Mesenteric fat pad (tissue), 1 donor: ENCODE measurements at regions not wholly inside any gene's neighbourhood (a gene's known extent, or its start where the extent isn't known, plus 50 kb on each side); places are given as distances from the start of the nearest gene placed in this dataset.

Experiments
- DNase-seq: peaks from one replicate; pipeline ENCODE4 v3.0.0-alpha.2; 2020; ENCODE audit warnings: low spot score
- donor health status: DM: yes; HTN: yes; CAD: no.

DNA sequence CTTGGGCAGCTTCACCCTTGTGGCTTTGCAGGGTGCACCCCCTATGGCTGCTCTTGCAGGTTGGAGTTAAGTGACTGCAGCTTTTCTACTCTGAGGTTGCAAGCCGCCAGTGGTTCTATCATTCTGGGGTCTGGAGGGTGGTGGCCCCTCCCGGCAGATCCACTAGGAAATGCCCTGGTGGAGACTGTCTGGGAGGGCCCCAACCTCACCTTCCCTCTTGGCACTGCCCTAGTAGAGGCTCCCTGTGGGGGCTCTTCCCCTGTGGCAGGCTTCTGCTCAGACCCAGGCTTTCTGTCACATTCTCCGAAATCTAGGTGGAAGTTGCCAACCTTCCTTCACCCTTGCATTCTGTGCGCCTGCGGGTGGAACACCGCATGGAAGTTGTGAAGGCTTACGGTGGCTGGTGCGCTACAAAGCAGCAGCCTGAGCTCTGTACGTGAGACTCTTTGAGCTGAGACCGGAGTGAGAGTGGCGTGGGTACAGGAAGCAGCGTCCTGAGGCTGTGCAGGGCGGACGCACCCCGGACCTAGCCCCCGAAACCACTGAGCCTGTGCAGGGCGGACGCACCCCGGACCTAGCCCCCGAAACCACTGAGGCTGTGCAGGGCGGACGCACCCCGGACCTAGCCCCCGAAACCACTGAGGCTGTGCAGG is 626.7 kb upstream of the FRG1 start:
- DNase-seq: no peak

DNA sequence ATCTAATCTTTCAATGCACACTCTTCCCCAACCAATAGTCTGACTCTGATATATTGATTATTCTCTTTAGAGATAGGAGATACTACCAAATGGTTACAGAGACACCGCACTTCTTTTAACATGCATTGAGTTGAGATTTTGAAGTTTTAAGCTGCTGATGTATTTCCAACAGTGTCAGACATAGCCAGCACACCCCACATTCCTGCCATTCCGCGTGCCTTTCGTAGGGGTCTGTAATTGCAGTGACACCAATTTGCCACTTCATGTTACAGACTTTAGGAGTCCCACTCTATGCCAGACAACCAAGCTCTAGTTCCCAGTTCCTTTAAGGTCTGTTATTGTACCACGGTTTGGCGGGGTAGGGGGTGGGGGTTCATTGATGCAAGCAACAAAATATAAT is 618.2 kb upstream of the FRG1 start:
- no peak for DNase-seq

GRCh38 chr4:189341881-189342280 is 598.8 kb upstream of the FRG1 start:
- DNase-seq: no peak

GRCh38 chr4:189355590-189355989 is 585.1 kb upstream of the FRG1 start:
- no peak for DNase-seq

- no peak for DNase-seq
Measured at GRCh38 chr4:189362364-189362763, 578.3 kb upstream of the FRG1 start.

DNA sequence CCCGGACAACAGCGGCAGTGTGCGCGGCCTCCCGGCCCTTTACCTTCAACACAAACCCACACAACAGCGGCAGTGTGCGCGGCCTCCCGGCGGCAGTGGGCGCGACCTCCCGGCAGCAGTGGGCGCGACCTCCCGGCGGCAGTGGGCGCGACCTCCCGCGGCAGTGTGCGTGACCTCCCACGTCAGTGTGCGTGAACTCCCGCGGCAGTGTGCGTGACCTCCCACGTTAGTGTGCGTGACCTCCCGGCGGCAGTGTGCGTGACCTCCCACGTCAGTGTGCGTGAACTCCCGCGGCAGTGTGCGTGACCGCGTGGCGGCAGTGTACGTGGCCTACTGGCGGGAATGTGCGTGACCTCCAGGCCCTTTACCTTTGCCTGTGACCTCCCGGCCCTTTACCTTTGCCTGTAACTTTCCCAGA is 576.6 kb upstream of the FRG1 start:
- DNase-seq: no peak

- DNase-seq: no peak
Measured at GRCh38 chr4:189365451-189365850, 575.2 kb upstream of the FRG1 start.

DNA sequence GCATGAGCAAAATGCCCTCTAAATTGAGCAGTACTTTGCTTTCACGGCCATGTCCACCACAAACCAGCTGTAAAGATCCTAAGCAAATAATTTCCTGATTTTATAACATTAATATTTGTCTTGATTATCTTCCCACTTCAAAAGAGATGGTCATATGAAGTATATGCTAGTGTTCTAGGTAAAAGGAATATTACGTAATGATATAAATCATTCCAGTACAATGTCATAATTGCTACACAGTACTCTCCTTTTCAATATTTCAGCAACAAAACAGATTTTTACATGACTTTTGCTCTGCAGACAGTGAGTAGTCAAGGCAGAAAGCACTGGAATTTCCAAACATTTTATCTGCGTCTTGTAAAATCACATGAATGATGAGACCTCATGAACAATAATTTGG is 572.8 kb upstream of the FRG1 start:
- no peak for DNase-seq

- DNase-seq: no peak
Measured at GRCh38 chr4:189374176-189374575, 566.5 kb upstream of the FRG1 start.

DNA sequence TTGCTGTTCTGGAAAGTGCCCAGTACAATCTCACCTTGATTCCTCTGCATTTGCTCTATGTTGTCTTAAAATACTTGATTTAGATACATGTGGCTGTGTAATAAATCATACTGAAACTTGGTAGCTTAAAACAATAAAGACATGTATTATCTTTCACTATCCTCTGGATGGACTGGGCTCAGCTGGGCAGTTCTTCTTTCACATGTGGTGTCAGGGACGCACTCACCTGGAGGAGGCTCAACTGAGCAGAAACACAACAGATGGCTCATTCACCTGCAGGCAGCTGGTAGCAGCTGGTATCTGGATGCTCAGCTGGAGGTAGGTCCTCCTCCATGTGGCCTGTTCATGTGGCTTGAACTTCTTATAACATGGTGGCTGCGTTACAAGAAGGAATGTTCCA is 563.8 kb upstream of the FRG1 start:
- DNase-seq: no peak

GRCh38 chr4:189377569-189377968 is 563.1 kb upstream of the FRG1 start:
- DNase-seq: no peak

- no peak for DNase-seq
Measured at GRCh38 chr4:189385098-189385497, 555.6 kb upstream of the FRG1 start.

GRCh38 chr4:189385579-189385978 is 555.1 kb upstream of the FRG1 start:
- no peak for DNase-seq

DNA sequence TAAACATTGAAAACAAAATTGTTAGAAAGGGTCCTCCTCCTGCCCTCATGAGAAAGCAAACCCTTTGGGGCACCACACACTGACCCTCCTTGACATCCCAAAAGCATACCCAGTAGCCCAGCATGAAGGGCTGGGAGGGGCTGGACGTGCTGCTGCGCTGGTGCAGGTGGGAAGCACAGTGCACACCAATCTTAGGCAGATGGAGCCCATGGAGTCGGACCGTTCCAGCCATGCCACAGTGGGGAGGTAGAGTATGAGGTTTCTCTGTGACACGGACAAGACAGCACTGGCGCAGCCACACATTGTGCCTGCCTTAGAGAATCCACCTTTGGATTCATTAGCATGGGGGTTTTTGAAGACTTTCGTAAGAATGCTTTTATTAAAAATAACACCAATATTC is 544.2 kb upstream of the FRG1 start:
- DNase-seq: no peak

- no peak for DNase-seq
Measured at GRCh38 chr4:189404271-189404670, 536.4 kb upstream of the FRG1 start.

- DNase-seq: no peak
Measured at GRCh38 chr4:189409158-189409557, 531.5 kb upstream of the FRG1 start.

DNA sequence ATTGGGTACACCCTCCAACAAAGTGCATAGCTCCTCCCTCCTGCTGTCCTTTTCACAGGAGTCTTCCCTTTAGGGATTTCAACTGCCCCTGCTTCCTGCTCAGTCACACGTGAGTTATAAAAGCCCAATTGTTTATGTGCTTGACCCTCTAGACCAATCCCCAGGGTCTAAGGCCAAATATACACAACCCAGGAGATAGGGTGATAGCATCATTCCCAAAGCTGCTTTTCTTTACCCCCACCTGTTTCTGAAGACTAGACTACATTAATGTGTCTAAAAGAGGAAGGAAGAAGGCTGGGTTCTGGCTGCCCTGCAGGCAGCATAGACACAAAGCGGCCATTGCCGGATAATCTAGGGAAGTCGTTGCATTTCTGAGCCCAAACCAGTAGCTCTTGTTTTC is 526.7 kb upstream of the FRG1 start:
- DNase-seq: no peak

GRCh38 chr4:189420572-189420971 is 520.1 kb upstream of the FRG1 start:
- DNase-seq: no peak

DNA sequence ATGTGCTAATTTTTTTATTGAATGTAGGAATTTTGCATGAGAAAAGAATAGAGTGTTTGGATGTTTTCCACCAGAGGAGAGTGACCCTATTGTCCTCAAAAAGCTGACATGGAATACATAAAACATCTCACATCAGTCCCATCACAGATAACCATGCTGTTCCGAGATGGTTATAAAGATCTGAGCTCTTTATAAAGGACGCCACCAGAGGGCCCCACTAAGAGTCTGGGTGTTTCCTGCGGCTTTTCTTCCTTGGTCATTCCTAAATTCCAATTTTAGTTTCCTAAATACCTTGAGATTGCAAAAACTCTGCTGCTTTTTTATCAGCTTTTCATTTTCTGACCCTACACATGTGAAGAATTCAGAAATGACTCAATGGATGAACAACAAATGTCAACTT is 504.5 kb upstream of the FRG1 start:
- DNase-seq: no peak

DNA sequence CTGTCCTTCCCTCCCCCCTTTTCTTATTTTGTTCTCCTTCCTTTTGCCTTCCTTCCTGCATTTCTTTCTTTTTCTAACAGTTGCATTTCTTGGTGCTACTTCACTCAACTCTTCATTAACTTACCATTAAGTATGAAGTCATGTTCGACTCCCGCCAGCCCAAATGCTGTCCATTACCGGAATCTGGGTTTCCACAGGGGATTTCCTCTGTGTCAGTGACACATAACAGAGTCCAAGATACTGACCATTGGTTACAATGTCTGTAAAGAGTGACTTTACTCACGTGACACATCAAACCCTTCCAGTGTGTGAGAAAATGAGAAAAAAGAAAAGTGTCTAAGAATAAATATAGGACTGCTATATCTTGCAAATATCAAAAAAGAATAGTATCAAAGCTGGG is 500.0 kb upstream of the FRG1 start:
- DNase-seq: no peak

DNA sequence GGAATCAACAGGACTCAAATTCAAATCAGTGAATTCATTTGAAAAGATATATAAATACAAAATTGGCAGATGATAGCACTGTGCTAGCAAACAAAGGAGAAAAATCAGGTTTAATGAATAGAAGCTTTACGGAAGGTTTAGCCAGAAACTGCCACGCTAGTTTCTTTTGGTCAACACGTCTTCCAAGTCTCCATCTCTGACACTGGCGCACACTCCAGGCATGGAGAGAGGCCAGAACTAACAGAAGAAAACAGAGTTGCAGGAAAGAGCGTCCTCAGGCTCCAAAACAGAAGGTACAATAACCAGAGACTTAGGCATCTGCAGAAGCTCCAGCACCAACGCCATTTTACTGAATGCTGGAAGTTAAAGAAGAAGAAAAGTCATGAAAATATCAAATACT is 497.3 kb upstream of the FRG1 start:
- no peak for DNase-seq

DNA sequence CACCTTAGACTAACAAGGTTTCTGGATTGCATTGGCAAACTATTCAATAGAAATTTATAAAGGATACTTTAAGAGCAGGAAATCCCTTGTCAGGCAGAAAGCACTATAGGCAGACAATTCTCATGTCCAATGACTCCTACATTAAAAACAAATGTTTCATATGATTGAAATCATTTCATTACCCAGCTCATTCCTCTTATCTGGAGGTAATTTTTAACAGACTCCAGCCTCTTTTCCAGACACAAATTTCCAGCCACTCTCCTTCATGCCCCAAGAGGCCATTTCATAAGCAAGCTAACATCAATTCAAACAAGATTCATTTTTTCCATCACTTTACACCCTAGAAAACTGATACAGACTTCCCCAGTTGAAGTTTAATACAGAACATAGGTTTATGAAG is 495.1 kb upstream of the FRG1 start:
- no peak for DNase-seq

DNA sequence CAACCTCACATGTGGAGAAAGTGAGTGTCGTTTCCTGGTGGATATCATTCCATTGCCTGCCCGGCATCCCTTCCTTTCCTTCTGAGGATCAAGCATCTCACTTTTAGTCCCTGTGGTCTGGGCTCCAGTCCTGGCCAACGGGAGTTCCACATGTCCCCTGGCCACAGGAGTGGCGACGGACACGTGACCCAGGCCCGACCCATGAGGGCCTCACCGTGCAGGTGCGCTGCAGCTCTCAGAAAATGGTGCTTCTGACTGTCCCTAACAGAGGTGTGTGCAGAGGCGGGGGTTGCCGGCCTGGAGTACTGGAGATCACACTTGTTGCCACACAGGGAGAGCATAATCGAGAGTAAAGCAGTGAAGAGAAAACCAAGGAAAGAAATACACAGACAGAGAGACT is 476.9 kb upstream of the FRG1 start:
- no peak for DNase-seq

- DNase-seq: no peak
Measured at GRCh38 chr4:189494407-189494806, 446.3 kb upstream of the FRG1 start.
